ENCODE measurements at regions not wholly inside any gene's neighbourhood (a gene's known extent, or its start where the extent isn't known, plus 50 kb on each side); places are given as distances from the start of the nearest gene placed in this dataset.
"Not testable (repeated sequence)": the region's sequence is repeated elsewhere in the genome, so short reads cannot be mapped to it uniquely, and the experiment has no call there.

DNA sequence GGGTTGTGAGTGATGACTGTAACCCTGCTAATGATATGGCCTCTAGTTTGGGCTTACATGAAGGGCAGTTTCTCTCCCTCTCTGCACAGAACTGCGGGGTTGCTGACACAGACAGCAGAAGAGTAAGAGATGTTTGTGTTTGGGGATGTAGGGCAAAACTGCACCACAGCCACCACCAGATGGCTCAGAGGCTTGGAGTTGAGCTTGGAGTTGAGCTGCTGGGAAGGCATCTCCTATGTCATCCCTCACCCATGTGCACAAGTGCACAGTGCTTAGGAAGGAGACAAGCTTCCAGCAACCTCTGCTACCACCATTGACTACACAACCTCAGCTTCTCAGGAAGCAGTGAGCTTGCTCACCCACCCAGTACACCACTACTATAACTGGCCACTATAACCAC, 303.9 kb upstream of the DEFB112 start:
- DNase-seq = no peak

DNA sequence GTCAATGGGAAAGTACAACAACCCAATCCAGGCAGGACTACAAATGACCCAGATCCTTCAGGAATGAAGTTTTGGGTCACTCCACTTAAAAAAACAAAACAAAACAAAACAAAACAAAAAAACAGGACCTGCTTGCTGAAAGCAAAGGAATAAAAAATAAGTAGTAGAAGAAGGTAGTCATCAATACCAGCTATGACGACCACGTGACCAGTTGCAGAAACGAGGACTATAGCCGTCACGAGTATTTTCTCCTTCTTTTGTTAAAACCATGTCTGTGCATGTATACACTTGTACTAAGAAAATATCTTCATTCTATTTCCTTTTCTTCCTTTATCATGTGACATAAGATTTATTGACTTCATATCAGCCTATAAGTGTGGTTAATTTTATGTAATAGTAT, 308.4 kb upstream of the DEFB112 start:
- DNase-seq = no peak

DNA sequence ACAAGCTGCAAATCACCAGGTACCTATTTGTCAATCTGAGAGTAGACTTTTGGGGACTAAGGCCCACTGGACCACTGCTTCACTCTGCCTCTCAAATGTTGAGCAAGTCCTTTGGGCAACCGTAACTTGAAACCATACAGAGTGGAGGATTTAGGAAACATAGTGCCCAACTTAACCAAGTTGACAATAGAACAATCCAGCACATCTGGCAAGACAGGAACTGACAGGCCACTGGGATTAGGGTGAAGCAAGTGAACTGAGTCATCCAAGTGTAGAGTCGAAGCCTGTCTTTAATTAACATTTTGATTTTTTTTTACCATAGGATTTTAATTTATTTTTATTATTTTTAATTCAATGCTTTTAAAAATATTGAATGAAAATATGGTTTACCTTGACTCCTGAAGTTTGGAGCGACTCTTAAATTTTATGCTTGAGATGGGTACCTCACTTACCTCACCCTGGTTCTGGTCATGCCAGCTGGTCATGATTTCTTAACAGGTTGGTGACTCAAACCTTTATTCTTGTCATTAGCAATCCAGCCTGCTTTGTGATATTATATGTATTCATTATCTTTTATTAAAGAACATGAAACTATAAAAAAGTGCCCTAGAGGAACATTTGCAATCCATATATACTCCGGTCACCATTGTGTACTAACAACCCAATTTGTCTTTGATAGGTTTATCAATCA, 312.1 kb upstream of the DEFB112 start:
- no peak for DNase-seq

DNA sequence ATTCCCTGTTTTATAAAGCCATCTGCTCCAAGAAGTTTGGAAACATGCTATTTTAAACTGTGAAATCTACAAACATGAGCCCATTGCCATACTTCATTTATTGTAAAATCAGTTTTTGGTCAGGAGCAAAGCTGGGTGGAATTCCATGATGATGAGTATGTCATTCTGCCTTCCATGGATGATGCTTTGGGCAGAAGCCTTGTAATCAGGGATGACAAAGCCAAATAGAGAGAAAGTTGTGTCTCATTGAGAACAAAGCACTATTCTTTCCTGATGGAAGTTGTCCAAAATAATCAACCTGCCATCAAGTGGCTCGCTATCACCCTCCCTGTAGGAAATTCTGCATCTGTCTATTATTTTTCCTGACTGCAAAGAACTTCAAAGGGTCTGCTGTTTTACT, 313.0 kb upstream of the DEFB112 start:
- DNase-seq = no peak

DNA sequence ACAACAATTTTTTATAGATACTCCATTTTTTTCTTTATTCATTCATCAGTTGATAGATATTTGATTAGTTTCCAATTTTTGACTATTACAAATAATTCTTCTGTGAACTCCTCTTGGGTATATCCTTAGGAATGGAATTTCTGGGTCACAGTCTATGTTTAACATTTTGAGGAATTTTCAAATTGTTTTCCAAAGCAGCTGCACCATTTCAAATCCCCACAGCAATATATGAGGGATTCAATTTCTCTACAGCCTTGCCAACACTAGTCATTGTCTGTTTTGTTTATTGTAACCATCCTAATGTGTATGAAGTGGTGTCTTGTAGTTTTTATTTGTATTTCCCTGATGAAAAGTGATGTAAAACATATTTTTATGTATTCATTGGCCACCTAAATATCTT, 320.3 kb upstream of the DEFB112 start:
- no peak for DNase-seq

DNA sequence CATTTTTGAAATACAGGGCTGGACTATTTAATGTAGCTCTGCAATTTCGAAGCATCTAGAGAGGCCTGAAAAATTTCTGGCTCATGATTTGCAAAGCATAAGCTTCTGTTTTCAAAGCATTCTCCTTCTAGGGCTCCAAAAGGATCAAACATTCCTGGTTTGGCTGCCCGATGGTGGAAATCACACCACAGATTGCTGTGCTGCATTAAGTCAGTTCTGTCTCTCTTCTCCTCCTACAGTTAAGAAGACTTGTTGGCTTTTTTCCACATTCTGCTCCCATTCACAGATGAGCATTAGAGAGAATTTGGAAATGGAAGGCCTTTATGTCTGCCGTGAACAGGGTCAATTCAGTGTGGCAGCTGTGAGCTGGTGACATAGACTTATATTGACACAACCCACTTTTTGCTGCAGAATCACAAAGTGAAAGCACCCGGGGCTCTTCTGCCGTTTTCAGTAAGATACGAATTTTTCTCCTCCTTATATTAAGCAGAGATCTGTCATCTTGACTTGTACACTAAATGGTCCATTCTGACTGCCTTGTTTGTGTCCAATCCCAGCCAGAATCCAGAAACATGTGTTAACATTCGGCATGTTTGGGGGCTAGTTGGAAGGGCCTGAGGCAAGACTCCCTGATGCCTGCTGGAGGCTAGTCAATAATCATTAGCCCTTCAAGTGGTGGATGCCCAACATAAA, 330.8 kb upstream of the DEFB112 start:
- no peak for DNase-seq

DNA sequence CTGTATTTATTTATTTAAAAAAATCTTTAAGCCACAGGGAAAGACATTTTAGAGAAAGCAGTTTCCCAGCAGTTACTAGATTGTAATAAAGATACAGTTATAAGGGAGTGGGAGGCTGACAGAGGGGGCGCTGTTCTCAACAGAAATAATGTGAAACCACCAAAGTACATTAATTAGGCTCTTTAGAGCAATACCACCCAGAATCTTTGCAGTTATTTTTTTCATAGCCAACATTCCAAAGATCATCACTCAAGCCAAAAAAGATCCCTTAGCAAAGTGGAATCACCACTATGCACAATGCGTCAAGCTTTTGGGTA, 331.3 kb upstream of the DEFB112 start:
- DNase-seq = no peak

DNA sequence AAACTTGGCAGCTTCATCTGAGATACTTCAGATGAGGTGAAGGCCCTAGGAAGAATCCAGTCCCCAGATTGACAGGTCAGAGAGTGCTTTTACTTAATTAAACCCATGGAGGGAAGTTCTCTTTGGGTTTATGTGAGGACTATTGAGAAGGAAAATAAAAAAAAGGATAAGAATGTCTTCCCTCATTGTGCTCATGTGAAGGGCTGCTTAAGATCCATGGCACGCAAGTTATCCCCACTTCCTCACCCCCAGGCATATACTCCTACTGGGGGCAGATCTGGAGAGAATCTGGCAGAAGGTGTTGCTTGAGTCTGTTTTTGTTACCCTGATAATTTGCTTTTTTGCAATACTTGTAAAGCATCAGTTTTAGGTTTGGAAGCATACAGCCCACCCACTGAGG, 322.9 kb upstream of the TFAP2D start:
- no peak for DNase-seq

DNA sequence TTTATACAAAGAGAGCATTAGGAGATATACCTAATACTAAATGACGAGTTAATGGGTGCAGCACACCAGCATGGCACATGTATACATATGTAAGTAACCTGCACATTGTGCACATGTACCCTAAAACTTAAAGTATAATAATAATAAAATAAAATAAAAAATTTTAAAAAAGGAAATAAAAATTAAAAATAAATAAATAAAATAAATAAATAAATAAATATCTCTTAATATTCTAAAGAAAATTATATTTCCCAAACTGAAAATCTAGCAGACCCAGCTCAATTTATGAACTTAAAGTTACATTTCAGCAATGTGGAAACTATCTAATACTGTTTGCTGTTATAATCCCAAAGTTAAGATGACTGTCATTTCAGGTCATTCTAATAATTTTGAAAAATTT, 319.2 kb upstream of the TFAP2D start:
- DNase-seq = not testable (repeated sequence)

DNA sequence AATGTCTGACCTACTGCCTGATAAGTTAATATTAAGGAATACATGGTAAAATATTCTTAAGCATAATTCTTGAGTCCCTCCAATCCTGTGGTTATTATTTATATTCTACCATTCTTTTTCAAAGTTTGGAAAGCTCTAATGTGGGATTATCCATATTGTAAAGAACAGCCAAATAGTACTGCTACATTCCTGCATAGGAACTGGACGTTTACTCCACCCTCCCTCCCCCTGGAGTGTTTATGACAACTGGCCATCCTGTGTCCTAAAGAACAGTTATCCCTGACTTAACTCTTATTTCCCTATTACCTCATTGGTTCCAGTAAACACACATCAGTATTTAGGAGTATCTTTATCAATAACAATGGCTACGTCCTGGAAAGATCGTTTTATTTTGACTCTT, 308.7 kb upstream of the TFAP2D start:
- no peak for DNase-seq

DNA sequence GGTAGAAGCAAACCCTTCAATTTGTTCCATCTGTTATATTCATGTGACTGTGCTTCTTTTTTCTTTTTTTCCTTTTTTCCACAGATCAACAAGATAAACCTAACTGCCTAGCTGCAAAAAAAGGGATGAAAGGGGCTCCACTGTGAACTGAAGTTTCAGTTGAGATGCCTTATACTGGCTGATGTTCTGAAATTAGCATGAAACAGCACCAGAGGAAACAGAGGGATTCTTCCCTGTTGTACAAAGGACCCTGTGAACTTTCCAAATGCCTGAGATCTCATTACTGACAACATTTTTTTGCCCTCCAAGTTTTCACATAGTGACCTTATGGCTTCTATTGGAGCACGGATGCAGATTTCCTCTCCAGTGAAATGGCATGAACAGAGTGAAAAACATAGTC, 302.7 kb upstream of the TFAP2D start:
- DNase-seq = no peak

DNA sequence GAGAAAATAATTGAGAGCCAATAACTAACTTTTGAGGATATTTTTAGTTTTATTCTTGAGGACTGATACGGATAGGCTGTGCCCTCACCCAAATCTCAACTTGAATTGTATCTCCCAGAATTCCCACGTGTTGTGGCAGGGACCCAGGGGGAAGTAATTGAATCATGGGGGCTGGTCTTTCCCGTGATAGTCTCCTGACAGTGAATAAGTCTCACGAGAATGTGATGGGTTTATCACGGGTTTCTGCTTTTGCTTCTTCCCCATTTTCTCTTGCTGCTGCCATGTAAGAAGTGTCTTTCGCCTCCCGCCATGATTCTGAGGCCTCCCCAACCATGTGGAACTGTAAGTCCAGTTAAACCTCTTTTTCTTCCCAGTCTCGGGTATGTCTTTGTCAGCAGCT, 292.3 kb upstream of the TFAP2D start:
- not testable (repeated sequence) for DNase-seq

DNA sequence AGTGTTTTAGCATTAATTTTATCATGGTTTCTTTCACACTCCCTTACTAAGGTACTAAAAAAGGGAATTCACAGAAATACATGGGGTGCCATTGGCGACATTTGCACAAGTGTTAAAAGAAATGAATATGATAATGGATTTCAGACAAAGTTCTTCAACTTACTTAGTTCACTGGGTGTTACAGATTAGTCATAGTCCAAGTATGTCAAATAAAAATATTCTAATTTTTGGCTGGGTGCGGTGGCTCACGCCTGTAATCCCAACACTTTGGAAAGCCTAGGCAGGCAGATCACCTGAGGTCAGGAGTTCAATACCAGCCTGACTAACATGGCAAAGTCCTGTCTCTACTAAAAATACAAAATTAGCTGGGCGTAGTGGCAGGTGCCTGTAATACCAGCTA, 286.1 kb upstream of the TFAP2D start:
- DNase-seq = no peak

DNA sequence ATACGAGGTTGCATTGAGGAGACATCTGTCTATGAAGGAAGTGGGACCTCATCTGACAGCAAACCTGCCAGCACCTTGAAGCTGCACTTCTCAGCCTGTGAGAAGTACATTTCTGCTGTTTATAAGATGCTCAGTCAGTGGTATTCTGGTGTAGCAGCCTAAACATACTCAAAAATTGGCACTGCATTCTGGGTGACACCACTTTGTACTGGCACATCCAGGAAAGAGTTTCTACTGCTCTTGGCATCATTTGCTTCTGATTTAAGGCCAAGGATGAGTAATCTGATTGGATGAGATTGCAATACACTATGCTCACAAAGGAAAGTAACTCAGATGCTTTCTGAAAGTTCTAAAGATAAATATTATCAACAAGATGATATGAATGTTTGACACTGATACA, 275.4 kb upstream of the TFAP2D start:
- DNase-seq = no peak

DNA sequence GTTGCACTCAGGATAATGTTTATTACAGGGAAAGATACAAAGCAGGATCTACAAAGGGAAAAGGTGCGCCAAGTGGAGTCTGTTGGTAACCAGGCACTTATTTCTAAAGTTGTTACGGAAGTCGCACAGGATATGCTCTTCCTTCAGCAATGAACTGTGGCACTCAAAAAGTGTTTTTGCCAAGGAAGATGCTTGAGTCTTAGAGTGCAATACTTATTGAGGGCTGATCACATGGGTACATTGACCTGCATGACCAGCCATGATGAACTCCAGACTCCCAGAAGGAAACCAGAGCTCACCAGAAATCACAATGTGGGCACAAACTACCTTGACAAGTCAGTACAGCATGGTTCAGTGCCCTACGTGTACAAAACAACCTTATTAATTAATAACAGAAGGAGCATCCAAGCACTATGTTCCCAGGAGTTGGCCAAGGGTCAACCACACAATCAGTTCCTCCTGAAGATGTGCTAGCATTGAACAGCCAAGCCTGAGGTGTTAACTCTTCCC, 270.7 kb upstream of the TFAP2D start:
- no peak for DNase-seq

DNA sequence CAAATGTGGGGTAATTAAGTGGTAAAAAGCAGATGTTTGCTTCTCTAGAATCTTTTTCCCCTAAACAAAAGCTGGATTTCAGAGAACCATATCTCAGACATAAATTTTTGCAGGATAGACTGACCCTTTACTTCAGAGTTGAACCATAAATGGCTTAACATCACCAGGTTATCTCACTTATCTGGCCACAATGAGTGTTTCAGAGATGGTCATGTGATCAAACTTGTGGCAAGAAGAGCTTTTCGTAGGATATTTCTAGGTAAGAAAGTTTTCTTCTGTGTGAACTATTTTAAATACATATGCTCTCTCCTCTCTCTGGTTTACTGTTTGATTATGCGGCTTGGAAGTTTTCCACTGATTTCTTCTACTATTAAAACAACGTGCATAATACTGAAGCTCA, 270.2 kb upstream of the TFAP2D start:
- DNase-seq = no peak

DNA sequence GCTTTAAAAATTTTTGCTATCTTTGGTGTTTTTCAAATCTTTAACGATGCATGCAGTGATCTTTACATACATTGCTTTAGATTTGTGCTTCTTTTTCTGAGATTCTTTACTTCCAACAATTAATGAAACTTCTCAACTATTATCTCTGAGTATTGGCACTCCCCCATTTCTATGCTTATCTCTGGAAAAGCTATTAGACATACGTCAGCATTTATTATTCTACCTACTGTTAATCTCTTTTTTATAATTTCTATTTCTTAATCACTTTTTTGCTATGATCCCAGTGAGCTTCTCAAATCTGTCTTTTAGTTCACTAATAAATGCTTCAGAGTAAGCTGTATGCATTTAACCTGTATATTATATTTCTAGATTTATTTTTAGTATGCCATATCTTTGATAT, 264.2 kb upstream of the TFAP2D start:
- DNase-seq = no peak

DNA sequence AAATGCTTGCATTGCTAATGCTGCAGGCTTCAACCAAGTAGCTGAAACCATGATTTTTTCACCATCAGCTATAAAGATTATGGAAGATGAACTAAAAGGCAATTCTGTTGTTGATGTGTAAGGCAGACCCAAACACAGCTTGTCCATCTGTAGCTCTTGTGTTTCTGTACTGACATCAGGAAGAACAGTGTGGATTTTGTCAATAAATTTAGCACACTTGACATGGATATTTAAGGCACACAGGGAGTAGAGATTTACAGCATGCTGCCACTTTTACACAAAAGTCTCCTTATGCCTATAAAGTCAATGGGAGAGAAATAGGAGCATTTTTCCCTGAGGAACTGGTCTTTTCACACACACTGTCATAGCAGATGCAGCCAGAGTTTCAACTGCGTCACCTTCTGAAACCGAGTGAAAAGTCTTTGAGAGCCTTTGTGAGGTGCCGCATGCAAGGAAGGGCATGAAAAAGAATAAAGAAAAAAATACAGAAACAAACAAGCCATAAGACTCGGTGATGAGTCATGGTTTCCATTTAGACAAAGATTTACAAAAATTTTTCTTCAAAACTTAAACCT, 261.4 kb upstream of the TFAP2D start:
- DNase-seq = no peak

DNA sequence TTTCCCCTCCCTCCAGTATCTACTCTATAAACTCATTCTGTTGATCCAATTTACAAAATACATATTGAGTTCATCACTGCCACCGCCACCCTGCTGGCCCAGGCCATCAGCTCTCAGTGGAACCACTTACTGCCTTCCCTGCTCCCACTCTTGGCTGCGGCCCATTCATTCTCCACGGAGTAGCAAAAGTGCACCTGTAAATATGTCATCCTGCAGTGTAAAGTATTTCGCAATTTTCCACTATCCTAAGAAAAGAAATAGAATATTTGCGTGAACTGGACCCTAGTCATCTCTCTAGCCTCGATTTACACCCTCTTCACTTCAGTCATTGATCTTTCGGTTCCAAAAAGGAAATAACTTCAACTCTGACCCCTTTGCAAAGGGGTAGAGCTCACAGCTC, 258.3 kb upstream of the TFAP2D start:
- no peak for DNase-seq

DNA sequence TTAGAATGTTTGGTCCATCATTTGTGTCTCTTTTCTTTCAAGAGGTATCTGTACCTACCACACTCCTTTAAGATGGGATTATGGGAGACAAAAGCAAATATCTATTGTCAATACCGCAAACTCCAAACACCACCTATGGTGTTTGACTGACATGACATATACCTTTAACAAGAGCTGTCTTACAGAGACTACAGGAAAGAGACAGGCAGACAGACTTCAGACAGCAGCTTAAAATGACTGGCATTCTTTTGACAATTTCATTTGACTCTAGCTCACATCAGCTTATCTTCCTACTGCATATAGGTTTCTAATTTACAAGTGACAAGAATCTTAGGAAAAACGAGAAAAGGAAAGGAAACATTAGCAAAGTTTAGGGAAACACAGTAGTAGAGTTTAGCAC, 256.0 kb upstream of the TFAP2D start:
- no peak for DNase-seq

DNA sequence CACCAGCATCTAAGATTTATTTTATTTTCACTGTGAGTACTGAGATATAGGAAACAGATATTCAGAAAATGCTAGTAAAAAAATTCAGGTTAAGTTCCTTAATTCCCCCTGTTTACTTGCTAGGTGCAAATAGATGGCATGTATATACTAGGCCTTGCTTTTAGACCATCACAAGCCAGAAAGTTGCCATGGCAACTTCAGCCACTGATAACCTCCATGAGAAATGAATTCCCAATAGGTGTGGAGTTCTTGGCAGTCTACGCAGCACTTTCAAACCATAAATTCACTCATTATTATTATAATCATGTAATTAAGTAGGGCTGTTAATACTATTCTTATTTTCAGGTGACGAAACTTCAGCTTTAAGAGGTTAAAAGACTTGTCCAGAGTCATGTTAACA, 251.6 kb upstream of the TFAP2D start:
- no peak for DNase-seq

DNA sequence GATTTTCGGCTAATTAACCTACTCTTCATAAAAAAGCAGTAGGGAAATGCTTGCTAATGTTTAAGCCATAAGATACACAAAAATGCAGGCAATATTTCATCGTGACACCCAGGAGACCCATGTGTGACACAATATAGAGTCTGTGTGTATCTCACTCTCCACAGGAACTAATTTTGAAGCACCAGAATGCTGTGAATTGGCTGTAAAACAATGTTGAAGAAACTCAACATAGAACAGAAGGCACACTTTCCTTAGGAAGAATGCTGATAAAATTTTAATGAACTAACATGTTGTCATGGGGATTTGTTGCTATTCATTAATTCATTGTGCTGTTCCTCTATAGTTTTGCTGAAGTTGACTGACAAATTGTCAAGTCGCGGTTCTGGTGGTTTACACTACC, 249.4 kb upstream of the TFAP2D start:
- DNase-seq = no peak

DNA sequence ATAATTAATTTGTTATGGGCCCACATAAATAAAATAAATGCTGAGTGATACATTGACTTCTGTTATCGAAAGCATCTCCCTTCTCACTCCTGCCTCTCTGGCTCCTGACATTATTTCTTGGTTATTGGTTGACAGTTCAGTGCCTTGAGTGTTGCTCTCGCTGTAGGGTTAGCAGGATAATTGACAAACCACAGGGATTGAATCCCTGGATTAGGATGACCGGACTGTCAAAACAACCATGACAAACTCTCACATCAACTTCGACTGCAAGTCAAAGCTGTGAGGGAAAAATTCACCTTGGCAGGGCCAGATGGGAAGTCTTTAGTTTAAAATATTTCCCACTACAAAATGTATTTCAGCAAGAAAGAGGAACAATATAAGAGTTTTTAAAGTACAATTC, 245.4 kb upstream of the TFAP2D start:
- no peak for DNase-seq

DNA sequence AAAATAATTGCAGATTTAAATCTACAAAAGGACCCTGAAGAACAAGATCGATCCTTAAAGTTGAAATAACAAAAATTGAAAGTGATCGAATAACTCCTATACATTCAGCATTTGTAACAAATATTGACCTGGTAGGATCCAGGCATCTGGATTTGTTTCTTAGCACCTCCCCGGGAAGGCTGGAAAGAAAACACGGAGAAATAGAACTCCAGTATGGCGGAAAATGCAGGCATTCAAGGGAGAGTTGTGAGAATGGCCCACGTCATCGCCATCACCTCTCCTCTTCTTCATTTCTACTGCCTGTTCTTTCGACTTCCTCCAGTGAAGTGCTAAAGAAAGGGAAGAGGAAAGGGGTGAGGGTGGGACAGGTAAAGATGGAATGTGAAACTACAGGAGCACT, 242.3 kb upstream of the TFAP2D start:
- DNase-seq = no peak

DNA sequence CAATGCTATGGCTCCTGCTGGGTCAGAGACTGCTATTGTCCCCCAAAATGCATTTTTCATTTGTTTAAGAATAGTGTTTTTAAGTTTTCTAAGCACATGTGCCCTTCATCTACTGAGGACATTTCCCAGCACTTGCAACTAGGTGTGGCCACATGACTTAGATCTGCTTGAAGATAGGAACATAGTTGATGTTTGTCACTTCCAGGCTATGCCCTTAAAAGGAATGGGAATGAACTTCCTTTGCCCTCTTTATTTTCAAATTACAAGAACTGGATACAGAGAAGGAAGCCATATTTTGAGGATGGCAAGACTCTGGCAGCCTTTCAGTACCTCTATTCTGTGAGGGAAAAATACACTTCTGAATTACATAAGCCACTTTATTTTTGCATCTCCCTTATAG, 203.0 kb upstream of the TFAP2D start:
- DNase-seq = no peak

Measured in kidney glomerular epithelial cell (primary cell).